ENCODE measurements at regions not wholly inside any gene's neighbourhood (a gene's known extent, or its start where the extent isn't known, plus 50 kb on each side); places are given as distances from the start of the nearest gene placed in this dataset.

GRCh38 chr7:118078015-118078414 is 105.9 kb upstream of the LSM8 start:
- H2BK15ac ChIP-seq (ENCODE audit: low read depth, low read length): no peak overlapping the region
- H3K56ac ChIP-seq (ENCODE audit: extremely low read depth, insufficient read depth, low read length): no peak overlapping the region
- H4K20me1 ChIP-seq (ENCODE audit: insufficient read depth, low read length): no peaks in the 10 kb centered on the region
- H3K18ac ChIP-seq (ENCODE audit: low read depth, low read length): no peak overlapping the region
- ATAC-seq (ENCODE audit: low read depth) (no peak), DNase-seq (no peak)
- no peak overlapping the region for H3K4ac ChIP-seq (ENCODE audit: low read depth, low read length)
- in situ Hi-C loops (cut with MboI; ENCODE audit: low sequenced_read_pairs): loop anchor here (25.0 kb wide), 1 partner anchor 316 kb away; no protein-coding TSS in a partner anchor
- H3K4me3 ChIP-seq (ENCODE audit: insufficient read depth, low read depth, low read length): no peak overlapping the region
- H4K5ac ChIP-seq (ENCODE audit: low read depth, low read length): no peak overlapping the region
- POLR2A ChIA-PET (ENCODE audit: unreplicated experiment): no interaction called here
- H3K9me1 ChIP-seq (ENCODE audit: insufficient read depth, low read length): no peaks in the 10 kb centered on the region
- H3K23ac ChIP-seq (ENCODE audit: low read depth, low read length): no peak overlapping the region
- no peak overlapping the region for H3K4me2 ChIP-seq (ENCODE audit: low read depth, low read length)
- CTCF ChIA-PET: interaction anchor here (0.6 kb wide), 1 partner anchor 14 kb away, joined by 3 read pairs; no protein-coding TSS in a partner anchor
- no peak overlapping the region for H3K9ac ChIP-seq (ENCODE audit: low read depth, low read length)
- no peaks in the 10 kb centered on the region for H3K4me1 ChIP-seq (ENCODE audit: control insufficient read depth, insufficient read depth, low read length)
- no TSS peak for BruUV-seq (replicated peaks)
- H3K14ac ChIP-seq (replicated peaks; ENCODE audit: low read depth, low read length): no peak overlapping the region
- H3K27me3 ChIP-seq (ENCODE audit: control insufficient read depth, insufficient read depth, low read length): no peaks in the 10 kb centered on the region
- no peak overlapping the region for H2AK9ac ChIP-seq (replicated peaks; ENCODE audit: low read depth, low read length, poor library complexity)
- H2AFZ ChIP-seq (replicated peaks; ENCODE audit: low read length, poor library complexity): no peak overlapping the region
- intact Hi-C loops (cut with micrococcal nuclease): no loop called here
- H4K8ac ChIP-seq (ENCODE audit: low read depth in 2 of 2, low read length in 2 of 2): no peak overlapping the region
- H4K91ac ChIP-seq (ENCODE audit: insufficient read depth, low read depth, low read length): no peak overlapping the region
- no peaks in the 10 kb centered on the region for H3K79me1 ChIP-seq (ENCODE audit: low read depth in 1 of 2, low read length in 2 of 2)
- H2BK120ac ChIP-seq (ENCODE audit: low read depth, low read length): no peak overlapping the region
- H2BK20ac ChIP-seq (ENCODE audit: low read depth, low read length): no peak overlapping the region
- no peak overlapping the region for H2AK5ac ChIP-seq (ENCODE audit: low read depth, low read length)
- no peaks in the 10 kb centered on the region for H3K36me3 ChIP-seq (ENCODE audit: control insufficient read depth, insufficient read depth, low read length)
- dilution Hi-C loops (cut with HindIII; ENCODE audit: low sequenced_read_pairs, unreplicated experiment): no loop called here
- no peak overlapping the region for H3K27ac ChIP-seq (ENCODE audit: insufficient read depth, low read length)
- H2BK5ac ChIP-seq (ENCODE audit: low read depth, low read length, poor library complexity, severe bottlenecking): no peak overlapping the region
- TF ChIP-seq MAZ (IDR thresholded peaks at IDR 0.05; ENCODE audit: borderline replicate concordance, low read depth, low read length): no peak
- TF ChIP-seq SMC3 (IDR thresholded peaks at IDR 0.05; ENCODE audit: low read depth, low read length): no peak
- no peak for TF ChIP-seq NFE2L2 (IDR thresholded peaks at IDR 0.05; ENCODE audit: low read depth, low read length)
- TF ChIP-seq CTCF (conservative IDR thresholded peaks at IDR 0.05; ENCODE audit: low read depth, low read length): no peak
- no peak for TF ChIP-seq CEBPB (IDR thresholded peaks at IDR 0.05; ENCODE audit: low read depth, low read length)
- no peak for TF ChIP-seq MAFK (IDR thresholded peaks at IDR 0.05; ENCODE audit: low read depth, low read length)
- no peak for TF ChIP-seq BHLHE40 (IDR thresholded peaks at IDR 0.05; ENCODE audit: low read depth, low read length)
- TF ChIP-seq FOS (IDR thresholded peaks at IDR 0.05; ENCODE audit: low read depth, low read length): no peak
- TF ChIP-seq POLR2A (IDR thresholded peaks at IDR 0.05; ENCODE audit: low read depth, low read length): no peak
- no peak for TF ChIP-seq ELK1 (IDR thresholded peaks at IDR 0.05; ENCODE audit: borderline replicate concordance, low read depth, low read length)
- no peak for TF ChIP-seq USF2 (IDR thresholded peaks at IDR 0.05; ENCODE audit: low read depth, low read length)
- no peak for TF ChIP-seq RFX5 (IDR thresholded peaks at IDR 0.05; ENCODE audit: low read depth, low read length)
- TF ChIP-seq MXI1 (IDR thresholded peaks at IDR 0.05; ENCODE audit: borderline replicate concordance, low read depth, low read length): no peak
- no peaks in the 10 kb centered on the region for H3K9me3 ChIP-seq (ENCODE audit: control insufficient read depth, insufficient read depth, low read length)

Data from IMR-90 (cell line).